DMS153 treated with DMSO at 0.1 percent for 48 hours (cell line): ENCODE measurements at regions not wholly inside any gene's neighbourhood (a gene's known extent, or its start where the extent isn't known, plus 50 kb on each side); places are given as distances from the start of the nearest gene placed in this dataset.
"Not testable (repeated sequence)": the region's sequence is repeated elsewhere in the genome, so short reads cannot be mapped to it uniquely, and the experiment has no call there.

Experiments used
- DNase-seq: peaks from one replicate; lab custom pipeline; 2025; ENCODE audit not compliant: unreplicated experiment; lab: John Stamatoyannopoulos, UW

GRCh38 chr3:6467186-6467585, 393.7 kb upstream of the GRM7 start:
- no peak for DNase-seq

DNA sequence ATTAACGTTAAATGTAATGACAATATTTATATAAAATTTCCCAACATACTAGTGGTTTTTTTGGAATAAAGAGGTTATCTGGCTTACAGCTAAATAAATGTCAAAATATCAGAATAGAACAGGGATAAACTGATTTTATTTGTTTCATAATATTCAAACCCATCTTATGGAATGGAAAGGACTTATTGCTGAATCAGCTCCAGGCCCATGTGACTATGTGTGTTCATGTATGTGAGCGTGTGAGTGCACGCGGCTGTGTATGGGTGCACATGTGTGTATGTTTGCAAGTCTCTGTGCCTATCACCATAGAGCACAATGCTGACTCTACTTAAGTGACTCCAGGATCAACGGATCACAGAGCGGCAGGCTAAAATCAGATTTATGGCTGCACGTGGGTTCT, 392.3 kb upstream of the GRM7 start:
- DNase-seq: no peak

GRCh38 chr3:6471744-6472143, 389.2 kb upstream of the GRM7 start:
- DNase-seq: no peak

GRCh38 chr3:6490487-6491327, 370.2 kb upstream of the GRM7 start:
- DNase-seq: not testable (repeated sequence)

DNA sequence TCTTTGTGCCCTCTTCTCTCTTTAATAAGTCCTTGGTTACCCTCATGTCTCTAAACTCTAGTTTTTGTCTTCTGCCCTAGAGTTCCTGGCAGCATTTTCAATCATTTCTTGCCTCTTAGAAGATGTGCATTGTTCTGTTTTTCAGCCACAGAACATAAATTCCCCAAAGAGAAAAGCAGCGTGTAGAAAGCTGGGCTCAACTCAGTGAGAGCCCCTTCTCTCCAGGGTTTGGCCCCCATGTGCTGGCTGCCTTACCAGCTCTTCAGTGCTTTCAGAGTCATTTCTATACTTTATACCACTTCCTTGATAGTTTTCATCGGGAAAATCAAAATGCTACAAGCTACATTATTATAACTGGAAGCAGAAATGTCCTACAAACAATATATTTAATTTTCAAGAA, 369.1 kb upstream of the GRM7 start:
- DNase-seq: no peak

- DNase-seq: no peak
These were observed 368.6 kb upstream of the GRM7 start for GRCh38 chr3:6492306-6492705.

- not testable (repeated sequence) for DNase-seq
These were observed 362.0 kb upstream of the GRM7 start for GRCh38 chr3:6498944-6499343.

DNA sequence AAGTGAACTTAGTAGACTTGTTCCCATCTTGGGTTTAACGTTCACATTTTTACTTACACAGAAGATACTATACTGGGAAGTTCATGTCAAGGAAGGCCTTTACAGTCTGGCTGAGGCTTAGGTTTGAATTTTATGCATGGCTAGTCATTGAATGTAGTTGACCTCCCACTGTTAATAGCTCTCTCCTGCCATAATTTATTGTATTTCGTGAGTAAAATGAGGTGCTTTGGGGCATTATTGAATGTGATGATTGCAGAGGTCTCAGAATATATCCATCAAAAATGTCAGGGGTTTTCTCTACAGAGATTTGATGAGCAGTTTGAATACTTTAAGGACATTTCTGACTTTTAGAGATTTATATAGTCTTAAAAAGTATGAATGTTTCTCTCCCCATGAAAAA, 356.6 kb upstream of the GRM7 start:
- DNase-seq: no peak

DNA sequence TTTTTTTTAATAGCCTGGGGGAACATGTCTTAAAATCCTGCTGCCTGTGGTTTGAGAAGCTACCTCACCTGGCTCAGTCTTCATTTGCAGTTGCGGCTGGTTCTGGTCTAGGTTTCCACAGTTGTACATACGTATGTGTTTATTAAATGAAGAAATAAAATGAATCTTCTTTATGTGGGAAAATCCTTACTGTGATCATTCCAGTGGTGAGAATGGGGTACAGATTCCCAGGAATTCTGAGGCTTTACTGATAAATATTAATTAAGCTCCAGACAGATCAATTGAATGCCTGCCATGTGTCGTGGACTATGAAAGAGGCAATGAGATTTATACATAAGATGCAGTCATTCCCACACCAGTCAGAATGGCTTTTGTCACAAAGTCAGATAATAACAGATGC, 356.1 kb upstream of the GRM7 start:
- no peak for DNase-seq

DNA sequence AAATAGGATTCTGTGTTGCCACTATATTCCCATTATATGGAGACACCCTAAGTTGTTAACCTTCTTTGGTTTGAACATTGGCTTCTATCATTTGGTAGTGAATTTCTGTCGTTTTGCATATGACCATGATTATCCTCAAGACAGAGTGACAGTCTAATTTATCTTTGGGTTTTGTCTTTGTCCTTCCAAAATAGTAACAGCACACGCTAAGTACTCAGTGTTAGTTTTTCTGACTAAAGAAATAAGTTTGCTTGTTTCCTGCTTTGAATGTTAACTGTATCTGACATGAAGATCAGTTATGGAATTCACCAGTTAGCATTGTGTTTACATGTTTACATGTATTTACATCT, 352.5 kb upstream of the GRM7 start:
- no peak for DNase-seq

DNA sequence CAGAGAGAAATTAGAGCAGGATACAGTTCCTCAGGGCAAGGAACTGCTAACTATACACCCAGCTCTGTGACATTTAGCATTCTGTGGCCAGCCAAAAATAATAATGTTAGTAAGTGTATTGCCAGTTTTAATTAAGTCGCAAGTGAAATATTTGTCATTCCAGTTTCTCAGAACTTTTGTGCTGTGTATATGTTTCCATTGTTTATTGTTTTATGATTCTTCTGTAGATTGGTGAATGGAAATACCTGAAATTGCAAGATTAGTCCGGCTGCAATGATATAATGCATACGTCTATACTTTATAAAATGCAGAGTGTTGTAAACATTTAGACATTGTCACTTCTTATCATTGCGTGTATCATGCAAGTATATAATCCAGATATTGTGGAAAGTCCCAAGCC, 351.3 kb upstream of the GRM7 start:
- no peak for DNase-seq

GRCh38 chr3:6510713-6511112, 350.2 kb upstream of the GRM7 start:
- no peak for DNase-seq

DNA sequence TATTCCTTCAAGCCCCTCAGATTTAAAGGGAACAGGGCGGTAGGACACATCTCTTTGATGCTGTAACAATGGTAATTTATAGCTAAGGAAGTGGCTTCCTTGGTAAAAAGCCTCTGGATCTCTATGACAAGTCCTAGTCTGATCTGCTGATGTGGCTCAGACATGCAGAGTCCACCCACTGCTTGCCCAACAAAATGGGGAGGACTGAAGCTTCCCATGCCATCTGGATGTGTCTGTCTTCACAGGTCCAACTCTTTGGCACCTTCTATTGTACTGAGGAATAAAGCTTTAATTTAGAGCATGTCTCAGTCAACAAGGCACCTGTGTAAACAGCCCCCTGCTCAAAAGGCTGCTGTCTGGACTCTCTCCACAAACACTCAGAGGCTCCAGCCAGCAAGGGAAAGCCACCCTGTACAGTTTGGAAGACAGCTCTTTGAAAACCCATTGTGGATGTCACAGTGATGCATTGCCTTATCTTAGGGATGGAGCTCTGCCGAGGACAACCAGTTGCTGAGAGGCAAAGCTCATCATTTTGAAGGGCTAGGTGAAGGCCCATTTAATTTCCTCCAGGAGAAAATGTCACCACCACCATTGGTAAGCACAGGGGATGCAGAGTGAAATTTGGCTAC, 348.6 kb upstream of the GRM7 start:
- DNase-seq: peak; percentile 61

DNA sequence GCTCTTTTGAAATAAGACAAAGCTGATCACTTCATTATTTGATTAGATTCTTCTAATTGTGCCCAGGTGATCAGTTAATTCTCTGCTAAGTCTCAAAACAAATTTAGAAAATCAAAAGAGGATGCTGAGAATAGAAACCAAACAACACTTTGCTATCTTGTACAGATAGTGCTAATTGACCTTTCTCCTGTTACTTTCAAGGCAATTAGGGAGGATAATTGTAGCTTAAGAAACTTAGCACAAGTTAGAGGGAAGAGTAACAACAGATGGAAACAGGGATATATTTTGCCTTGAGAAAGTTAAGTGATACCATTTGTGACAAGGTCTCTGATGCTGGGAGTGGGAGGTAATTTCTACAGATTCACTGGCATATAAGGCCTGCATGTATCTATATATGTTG, 344.8 kb upstream of the GRM7 start:
- no peak for DNase-seq

- DNase-seq: no peak
These were observed 344.2 kb upstream of the GRM7 start for GRCh38 chr3:6516694-6517093.

GRCh38 chr3:6518709-6519345, 342.1 kb upstream of the GRM7 start:
- no peak for DNase-seq

DNA sequence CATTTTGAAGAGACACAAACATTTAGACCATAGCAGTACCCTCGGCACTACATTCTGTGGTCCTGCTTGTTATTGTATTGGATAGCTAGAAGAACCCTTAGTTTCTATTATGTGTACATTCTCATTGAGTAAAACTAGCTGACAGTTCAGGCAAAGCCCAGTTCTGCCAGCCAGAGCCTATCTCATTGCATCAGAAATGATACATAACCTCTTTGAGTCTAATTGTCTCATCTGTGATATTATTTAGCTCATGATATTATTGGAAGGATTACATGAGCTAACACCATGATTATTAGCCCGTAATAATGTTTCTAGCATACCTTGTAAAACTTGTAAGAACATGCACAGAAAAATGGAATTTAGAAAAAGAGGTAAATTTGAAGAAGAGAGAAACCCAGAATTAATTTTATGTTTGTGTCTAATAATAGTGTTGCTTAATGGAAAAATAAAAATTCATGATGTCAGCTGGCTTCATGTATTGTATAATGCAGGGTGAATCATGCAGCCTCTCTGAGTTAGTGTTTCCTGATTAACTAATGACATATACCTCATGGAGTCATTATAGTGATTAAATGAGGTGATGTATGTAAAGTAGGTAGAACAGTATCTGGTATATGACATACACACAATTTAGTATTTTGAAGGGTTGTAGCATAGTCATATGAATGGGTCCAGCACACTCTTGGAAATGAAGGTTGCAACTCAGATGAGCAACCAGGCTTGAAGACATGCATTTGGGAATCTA, 339.4 kb upstream of the GRM7 start:
- no peak for DNase-seq

DNA sequence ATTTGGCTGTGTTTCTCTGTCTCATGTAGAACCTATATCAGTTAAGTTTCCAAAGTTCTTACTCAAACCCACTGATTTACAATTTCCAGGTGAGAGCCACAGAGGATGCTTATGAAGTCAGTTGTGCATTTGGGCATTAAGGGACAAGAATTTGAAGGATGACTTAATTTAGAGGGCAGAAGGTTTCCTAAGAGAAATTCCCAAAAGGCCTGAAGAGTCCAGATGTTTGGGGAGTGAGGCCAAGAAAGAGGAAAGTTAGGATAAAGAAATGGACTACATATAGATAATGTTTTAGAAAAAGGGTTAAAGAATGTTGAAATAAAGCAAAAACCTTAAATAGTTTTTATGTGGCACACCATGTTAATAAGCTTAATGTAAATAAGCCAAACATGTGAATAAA, 338.7 kb upstream of the GRM7 start:
- DNase-seq: no peak

DNA sequence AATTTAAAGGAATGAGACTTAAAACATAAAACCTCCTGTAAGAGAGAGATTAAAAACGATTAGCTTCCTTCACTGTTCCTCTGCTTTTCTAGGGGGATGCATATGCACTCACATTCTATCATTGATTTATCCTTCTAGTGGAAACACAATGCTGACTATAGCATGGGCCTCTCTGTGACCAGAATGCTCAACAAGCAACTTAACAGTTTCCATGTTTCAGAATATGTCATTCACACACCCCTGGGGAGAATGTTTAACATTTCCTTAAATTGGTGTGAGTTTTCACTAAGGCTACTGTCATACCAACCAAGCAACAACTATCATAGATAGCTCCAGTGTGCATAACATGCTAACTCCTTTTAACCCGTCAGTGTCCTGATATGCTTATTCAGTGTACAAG, 337.9 kb upstream of the GRM7 start:
- DNase-seq: no peak

- no peak for DNase-seq
These were observed 336.4 kb upstream of the GRM7 start for GRCh38 chr3:6524479-6524878.

GRCh38 chr3:6526321-6526720, 334.6 kb upstream of the GRM7 start:
- DNase-seq: no peak

- no peak for DNase-seq
These were observed 334.1 kb upstream of the GRM7 start for GRCh38 chr3:6526861-6527260.
